Right kidney (tissue), 1 donor: ENCODE measurements at regions not wholly inside any gene's neighbourhood (a gene's known extent, or its start where the extent isn't known, plus 50 kb on each side); places are given as distances from the start of the nearest gene placed in this dataset.

Experiments
- DNase-seq: peaks from one replicate; pipeline ENCODE4 v3.0.0-alpha.2; 2016

DNA sequence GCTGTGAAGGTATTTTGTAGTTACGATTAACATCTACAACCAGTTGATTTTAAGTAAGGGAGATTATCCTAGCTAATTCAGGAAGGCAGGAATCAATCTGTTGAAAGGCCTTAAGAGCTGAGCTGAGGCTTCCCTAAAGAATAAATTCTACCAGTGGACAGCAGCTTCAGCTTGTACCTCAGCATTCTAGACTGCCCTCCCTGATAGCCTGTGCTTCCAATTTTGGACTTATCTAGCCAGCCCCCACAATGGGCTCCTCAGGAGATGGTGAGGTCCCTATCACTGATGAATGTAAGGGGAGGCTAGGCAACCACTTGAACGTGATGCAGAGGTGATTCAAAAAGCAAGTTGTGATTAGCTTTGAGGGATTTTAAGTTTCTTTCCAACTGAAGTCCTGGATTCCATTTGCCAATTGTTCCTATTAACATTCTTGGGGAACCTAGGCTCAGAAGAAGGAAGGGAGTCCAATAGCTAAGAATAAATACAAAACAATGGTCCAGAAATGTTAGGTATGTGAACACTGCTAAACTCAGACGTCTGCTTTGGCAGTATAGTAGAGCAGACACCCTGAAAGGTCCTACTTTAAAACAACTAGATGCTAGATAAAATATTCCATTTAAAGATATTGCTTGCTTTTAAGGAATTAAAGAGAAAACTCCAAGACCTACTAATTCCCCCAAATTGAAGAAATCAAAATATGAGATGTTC lies 404.3 kb upstream of the TENM4 start:
- no peak for DNase-seq

DNA sequence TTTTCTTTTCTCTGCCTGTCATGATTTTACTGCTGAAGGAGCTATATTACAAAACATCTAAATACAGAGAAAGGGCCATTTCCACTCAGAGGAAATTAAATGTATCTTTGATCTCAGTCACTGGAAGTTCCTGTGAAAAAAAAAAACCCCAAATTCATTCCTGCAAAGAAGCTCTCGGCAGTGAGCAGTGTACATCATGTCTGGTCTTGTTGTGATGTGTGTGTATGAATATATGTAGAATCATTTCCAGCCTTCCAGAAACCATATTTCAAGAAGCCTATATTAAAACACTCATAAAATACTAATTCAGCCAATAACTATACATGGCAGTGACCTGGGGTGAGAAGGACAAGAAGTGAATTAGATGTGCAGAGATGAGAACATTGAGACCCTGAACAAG lies 393.2 kb upstream of the TENM4 start:
- DNase-seq, result no peak

DNA sequence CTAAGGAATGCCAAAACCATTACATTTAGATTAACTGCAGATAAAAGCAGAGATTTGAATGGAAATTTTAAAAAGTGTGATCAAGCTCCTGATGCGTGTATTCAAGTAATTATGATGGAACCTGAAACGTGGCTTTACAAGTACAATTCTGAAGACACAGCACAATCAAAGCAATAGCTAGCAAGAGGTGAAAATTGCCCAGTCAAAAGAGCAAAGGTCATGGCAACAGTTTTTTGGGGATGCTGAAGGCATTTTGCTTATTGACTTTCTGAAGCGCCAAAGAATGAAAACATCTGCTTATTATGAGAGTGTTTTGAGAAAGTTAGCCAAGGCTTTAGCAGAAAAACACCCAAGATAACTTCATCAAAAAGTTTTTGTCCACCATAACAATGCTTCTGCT lies 389.6 kb upstream of the TENM4 start:
- DNase-seq, result no peak

DNA sequence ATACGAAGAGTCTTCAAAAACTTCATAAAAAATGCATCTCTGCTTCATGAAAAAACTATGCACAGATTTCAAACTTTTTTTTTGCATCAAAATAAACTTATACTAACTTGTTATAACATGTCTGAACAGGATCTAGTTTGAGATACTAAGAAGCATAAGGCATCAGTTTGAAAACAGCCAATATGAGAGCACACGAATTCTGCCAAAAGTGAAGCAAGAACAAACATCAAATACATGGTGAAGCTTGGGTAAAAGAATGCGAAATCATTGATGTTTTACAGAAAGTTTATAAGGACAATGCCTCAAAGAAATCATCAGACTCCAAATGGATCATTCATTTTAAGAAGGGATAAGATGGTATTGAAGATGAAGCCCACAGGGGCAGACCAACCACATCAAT lies 389.1 kb upstream of the TENM4 start:
- DNase-seq, result no peak

DNA sequence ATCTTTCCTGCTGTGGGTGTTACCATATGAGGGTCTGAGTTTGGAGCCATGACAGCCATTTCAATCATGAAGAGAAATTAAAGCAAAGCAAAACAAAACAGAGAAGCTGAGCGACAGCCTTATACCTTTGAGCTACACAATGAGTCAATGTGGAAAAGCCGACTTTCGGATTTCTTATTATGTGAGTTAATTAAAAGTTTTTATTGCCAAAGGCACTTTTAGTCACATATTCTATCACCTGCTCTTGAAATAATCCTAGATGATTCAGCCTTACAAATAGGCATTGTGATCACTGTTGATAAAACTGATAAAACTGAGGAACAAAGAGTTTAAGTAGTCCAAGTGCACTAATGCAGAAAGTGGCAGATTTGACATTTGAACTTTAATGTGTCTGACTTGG lies 381.9 kb upstream of the TENM4 start:
- DNase-seq, result no peak

DNA sequence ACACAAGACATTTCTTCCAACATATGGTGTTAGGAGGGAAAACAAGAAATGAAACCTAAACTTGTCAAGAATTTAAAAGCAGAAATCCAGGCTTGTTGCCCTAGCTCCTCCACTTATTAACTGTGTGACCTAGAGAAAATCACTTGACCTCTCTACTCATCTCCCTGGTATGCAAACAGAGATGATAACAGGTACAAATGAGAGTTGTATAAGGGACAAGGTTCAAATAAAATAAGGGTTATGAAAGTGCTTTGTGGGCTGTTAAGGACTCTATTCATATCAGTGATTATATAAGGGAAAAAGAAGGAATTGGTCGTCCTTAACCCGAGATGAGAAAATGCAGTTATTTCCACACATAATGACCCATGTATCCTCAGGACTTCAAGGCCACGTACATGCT lies 372.7 kb upstream of the TENM4 start:
- no peak for DNase-seq

DNA sequence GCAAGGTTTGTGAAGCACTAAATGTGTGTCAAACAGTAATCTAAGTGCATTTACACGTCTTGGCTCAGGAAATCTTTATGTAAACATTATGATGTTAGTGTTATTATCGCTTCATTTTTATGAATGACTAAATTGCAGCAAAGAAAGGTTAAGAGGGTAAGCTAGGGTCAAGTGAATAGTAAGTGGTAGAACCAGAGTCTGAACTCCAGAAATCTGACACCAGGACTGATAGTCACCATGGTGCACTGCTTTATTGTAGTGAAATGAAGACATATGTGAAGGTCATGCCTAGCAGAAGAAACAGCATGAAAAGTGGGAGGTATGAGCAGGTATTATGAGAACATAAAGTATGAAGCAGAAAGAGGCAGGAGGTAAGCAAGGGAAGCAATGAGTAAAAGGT lies 368.7 kb upstream of the TENM4 start:
- no peak for DNase-seq

DNA sequence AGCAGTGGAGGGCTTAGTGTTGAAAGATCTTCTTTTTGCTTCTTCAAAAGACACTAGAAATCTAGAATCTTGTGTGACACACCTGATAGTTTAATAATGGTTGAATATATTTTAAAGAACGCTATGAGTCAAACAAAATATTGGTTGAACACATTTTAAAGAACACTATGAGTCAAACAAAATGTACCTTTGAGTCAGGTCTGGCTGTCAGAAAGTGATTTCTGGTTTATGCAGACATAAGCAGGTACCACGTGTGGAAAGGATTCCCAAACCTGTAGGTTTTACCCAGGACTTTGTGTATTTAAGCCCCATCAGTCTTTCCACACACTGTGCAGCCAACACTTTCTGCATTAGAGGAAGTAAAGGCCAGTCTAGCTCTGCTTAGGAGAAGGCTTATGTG lies 366.7 kb upstream of the TENM4 start:
- no peak for DNase-seq

DNA sequence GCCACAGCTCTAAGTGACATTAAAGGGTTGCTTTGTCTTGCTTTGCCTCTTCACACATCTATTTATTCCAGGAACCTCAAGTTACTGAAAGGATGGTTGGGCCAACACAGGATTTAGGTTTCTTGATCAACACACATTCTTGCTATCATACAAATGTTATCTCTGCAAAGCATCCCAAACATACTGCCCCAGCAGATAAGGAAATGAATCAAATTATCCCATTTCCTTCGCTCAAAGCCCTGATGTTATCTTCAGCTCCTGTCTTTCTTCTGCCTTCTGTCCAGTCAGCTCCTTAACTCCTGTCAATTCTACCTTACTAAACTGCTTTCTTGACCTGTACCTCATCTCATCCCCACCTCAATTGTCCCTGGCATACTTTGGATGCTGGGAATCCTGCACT lies 355.9 kb upstream of the TENM4 start:
- DNase-seq, result no peak

DNA sequence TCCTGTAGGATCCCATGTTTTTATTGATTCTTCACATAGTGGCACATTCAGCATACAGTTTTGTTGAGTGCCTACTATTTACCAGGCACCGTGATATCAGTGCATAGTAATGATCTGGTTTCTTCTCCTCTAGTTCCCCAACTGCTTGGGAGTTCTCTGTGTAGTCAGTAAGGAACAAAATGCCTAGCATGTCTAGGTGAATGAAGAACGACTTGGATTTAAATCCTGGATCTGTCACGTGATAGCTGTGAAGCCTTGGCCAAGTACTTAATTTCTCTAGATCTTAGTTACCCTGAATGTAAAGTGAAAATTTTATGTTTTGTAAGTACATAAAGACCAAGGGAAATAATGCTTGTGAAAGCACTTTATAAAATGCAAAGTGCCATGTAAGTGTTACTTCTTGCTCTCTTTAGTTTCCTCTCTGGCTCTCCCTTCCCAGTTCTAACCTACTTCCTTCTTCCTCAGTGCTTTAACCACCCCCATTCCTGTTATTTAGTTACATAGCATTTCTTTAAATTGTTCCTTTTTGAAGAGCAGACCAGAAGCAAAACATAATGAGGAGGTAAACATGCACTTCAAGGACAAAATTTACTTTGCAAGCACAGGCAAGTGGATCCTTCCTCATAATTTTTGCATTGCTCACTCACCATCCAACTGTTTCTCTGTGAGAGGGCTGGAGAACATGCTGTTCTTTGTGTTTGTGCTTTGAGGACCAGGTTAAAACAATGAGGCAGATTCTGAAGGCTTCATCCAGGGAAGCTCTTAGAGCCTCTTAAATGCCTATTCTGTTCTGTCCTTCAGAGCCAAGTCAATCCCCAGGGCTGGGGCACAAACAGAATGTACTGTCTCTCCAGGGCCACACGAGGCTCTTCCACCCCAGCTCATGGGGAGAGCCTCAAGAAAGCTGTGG lies 353.9 kb upstream of the TENM4 start:
- DNase-seq, result no peak

DNA sequence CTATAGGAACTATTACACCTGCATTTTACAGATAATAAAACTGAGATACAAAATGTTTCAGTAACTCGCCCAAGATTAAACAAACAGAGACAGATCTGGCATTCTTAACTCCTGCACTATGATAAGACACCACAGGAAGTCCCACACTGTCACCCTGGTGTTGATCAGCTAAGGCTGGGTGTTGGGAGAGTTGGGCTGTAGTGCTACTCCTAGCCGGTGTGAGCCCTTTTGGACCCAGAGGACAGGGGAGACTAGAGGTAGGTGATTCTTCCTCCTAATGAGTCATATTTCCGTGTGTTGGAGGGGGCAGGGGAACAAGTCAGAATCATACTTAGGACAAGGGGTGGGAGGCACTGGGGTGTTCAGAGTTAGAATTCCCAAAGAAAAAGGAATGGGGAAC lies 353.2 kb upstream of the TENM4 start:
- DNase-seq, result no peak

DNA sequence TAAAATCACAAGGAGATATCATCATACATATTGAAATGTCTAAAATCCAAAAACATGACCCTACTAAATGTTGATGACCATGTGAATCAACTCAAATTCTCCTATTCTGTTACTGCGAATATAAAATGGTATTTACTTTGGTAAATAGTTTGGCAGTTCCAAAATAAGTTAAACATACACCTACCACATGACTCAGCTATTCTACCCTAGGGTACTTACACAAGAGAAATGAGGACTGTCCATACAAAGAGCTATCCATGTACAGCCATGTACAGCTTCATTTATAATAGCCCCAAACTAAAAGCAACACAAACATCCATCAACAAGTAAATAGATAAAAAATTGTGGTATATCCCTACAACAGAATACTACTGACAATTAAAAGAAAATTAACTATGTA lies 346.1 kb upstream of the TENM4 start:
- DNase-seq, result no peak

DNA sequence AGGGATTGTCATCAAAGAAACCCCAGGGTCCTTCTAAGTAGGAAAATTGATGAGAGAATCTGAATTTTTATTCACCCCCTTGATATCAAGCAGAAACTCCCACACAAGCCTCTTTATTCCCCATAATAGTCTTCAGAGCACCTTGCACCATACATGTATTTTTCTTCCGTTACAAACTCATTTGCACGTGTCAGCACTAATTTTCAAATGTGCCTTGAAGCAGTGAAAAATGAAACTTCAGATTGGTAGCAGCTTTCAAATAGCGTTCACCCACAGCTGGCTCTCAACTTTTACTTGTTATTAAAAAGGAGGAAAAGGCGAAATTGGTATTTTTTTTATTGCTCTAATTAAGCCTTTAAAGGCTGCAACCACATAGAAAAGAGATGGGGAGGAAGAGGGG lies 343.0 kb upstream of the TENM4 start:
- no peak for DNase-seq

DNA sequence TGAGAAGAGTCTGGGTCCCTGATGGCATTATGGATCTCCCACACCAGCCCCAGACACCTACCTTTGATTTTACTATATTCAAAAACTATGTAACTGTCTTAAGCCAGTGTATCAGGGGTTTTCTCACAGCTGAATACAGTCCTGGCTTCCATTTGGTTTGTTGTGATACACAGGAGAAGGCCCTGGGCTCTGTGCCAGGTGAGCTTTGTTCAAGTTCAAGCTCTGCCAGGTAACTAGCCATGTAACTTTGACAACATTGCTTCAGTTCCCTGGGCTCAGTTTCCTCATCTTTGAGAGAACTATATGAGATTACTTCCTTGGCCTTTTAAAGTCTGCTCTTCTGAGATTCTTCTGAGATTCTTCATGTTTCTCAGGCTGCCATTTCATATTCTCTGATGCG lies 327.5 kb upstream of the TENM4 start:
- DNase-seq, result no peak

DNA sequence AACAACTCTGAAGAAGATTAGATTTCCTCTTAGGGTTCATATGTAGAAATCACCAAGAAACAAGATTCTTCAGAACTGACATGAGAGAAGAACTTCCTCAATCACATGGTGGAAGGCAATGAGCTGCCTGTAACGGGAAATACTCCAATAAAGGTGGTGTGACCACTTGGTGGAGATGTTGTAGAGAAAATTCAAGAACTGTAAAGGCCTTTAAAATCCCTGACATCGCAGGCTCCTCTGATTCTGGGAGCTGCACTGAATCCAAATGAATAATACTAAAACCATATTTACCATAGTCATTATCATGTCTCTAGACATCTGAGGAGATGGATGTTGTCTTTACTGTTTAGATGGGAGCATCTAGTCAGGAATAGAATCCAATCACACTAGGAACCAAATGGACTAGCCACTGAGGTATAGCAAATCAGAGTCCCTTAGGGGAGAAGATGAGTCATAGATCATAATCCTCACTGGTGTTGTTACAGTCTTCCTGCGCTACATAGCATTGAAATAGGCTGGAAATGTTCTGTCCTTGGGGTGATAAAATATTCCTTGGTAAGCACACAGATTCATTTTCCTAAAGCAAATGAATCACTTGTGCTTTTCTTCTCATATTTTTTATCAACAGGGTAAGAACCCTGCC lies 321.6 kb upstream of the TENM4 start:
- no peak for DNase-seq

DNA sequence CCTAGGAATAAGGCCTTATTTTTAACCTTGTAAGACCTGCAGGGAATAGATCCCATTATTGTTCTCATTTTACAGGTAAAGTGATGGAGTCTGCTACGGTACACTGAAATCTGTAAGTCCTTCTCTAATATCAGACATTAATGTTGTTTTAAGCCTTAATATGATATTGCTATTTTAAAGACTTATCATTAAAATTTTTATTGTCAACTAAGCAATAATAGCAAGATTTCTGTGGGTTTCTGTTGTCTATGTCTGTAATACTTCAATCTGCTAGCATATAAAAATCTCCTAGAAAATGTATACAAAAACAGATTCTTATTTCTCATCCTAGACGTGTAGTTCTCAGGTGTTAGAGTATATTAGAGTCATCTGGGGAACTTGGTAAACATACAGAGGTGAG lies 317.5 kb upstream of the TENM4 start:
- DNase-seq, result no peak

DNA sequence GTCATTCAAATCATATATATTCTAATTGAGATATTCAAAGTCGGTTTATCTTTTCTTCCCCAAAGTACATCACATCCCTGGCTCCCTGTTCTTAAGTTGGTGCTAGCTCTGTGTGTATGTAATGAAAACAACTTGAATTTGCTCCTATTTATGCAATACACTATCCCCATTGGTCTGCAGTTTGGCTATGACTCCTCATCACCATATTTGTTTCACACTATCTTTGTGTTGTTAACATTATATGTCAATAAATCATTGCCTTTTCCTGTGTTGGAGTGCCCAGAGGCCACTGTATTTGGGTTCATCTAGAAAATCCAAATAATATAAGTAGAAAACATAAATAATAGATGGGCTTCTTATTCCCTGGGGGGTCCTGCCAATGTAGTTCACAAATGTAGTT lies 306.6 kb upstream of the TENM4 start:
- DNase-seq, result no peak

DNA sequence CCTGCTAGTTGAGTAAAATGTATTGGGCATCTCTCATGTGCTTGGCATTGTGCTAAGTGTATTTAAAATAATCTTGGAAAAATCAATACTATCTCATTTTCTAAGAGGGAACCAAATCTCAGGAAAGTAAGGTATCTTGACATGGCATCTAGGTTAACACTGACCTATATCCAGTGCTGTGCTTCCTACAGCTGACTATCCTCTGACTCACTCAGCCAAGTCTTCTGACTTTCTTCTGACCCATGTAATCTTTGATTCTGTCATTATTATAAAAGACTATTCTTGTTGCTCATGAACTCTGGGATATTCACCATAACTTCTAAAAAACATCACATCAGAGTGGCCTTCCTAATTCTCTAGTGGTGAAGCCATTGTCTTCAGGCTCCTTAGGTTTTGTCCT lies 304.1 kb upstream of the TENM4 start:
- no peak for DNase-seq

DNA sequence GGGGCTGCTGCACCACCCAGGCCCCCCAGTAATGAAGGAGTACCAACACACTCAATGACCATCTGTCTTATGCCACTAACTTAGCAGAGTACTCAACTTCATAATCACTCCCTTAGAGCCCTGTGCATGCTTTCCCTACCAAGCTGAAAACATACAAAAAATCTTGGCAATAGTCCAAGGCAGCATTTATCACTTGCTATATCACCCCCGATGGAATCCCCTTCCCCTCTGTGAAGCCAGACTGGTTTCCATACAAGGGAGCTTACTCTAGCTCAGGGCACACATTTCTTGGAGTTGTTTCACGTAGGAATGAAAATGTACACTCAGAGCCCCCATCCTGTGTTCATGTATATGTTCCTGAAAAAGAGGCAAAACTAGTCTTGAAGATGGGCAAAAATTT lies 301.3 kb upstream of the TENM4 start:
- peak; percentile 3 for DNase-seq

DNA sequence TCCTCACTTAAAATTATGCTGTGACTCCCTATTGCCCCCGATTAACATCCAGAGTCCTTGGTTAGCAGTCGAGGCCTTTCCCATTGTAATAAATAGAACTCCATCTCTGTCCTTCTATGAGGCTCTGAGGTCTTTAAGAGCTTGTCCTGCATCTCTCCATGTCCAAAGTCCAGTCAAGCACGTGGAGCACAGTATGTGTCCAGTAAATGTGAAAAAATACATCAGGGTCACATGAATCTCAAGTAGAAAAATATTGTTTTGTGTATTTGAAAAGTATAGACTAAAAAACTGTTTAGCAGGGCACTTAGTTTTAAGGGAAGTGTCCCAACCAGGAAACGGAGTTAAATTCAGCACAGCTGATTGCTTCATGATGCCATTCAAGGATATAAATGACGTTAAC lies 298.8 kb upstream of the TENM4 start:
- no peak for DNase-seq

DNA sequence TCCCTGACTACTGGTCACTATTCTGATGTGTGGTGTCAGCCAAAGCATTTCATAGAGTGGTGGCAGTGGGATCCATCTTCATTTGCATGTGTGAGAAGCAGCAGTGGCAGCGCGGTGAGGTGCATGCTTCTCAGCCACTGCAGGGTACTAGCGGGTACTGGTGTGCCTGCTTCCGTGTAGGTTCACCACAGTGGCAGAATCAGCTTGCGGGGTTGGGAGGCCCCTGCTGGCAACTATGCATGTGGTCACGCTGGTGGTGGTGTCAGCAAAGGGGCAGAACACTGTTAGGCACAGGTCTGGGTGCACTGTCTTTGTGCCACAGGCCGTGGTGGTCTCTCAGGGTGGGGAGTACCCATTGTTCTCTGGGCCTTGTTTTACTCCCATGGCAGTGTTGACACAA lies 286.4 kb upstream of the TENM4 start:
- DNase-seq, result no peak

DNA sequence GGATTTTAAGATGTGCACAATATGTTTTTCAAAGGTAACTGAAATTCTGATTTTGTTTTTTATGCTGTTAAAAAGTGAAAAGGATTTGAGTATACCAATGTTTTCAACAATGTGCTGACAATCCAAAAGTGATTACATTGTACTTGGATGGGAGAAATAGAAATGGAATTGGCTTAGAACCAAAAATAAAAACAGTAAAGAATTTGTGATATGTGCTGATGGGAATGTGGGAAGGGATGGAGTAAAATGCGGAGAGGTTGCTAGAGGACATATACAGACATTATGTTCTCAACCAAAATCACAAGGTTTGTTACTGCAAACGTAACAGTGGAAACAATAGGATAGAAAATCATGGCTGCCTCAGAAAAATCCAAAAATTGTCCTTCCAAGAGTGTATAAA lies 279.3 kb upstream of the TENM4 start:
- no peak for DNase-seq

DNA sequence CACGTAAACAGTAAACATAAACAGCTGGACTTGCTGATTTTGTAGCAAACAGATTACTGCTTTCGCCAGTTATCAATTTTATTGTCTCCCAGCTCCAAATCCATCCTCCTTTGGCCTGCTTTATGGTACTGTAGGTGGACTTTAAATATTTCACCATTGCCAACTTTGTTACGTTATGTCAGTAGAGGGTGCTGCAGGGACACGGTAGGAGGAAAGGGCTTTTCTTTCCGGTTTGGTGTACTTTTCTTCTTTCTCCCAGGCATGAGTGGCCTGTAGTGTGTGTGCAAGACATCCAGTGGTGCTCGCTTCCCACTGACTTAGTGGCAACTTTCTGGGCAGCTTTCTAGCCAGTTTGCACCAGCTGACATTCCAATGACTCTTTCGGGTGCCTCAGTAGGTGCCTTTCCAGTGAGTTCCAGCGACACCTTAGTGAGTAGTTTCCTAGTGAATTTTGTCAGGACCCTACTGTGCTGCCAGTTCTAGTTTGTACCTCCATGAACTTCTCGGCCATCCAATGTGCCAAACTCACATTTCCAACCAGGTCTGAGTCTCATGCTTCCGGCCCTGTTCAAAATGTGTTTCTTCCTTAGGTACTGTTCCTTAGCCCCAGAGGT lies 267.6 kb upstream of the TENM4 start:
- DNase-seq, result no peak
